ENCODE measurements at regions not wholly inside any gene's neighbourhood (a gene's known extent, or its start where the extent isn't known, plus 50 kb on each side); places are given as distances from the start of the nearest gene placed in this dataset.

DNA sequence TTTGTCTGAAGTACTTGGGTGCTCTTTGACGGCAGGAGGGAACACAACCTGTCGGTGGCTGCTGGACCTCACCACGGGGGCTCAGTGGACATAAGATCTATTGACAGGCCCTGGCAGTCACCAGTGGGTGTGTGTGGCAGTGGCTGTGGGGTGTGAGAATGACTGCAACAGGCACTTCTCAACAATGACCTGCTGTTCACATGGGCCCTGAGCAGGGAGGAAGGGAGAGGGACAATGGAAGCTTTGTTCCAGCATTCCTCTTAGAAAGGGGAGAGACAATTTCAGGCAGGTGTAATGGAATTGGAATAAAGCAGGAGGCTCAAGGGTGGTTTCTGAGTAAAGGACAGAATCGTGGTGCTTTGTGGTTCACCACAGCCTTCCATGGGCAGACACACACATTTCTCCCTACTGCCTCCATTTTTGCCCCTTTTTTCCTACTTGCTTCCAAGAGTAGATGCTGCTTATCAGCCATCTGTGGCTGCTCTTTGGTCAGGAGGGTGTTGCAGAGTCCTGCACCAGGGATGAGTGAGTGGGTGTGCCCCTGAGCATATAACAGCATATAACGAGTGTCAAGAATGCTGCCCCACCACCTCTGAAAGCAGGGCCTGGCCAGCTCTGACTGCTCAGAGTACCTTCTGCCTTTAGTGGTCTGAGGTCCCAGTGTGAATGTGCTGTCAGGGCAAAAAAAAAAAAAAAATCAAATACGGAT, 267.7 kb downstream of the RASSF9 start (continued):
- TF ChIP-seq, protein P1, sequence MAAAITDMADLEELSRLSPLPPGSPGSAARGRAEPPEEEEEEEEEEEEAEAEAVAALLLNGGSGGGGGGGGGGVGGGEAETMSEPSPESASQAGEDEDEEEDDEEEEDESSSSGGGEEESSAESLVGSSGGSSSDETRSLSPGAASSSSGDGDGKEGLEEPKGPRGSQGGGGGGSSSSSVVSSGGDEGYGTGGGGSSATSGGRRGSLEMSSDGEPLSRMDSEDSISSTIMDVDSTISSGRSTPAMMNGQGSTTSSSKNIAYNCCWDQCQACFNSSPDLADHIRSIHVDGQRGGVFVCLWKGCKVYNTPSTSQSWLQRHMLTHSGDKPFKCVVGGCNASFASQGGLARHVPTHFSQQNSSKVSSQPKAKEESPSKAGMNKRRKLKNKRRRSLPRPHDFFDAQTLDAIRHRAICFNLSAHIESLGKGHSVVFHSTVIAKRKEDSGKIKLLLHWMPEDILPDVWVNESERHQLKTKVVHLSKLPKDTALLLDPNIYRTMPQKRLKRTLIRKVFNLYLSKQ (tag by site-specific recombination; IDR thresholded peaks at IDR 0.05; ENCODE audit: borderline replicate concordance) = no peak
- no peak for TF ChIP-seq SP7 (tag by site-specific recombination; IDR thresholded peaks at IDR 0.05)
- TF ChIP-seq, protein P2, sequence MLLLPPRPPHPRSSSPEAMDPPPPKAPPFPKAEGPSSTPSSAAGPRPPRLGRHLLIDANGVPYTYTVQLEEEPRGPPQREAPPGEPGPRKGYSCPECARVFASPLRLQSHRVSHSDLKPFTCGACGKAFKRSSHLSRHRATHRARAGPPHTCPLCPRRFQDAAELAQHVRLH (tag by site-specific recombination; IDR thresholded peaks at IDR 0.05) = no peak
- TF ChIP-seq ZNF610 (tag by site-specific recombination; IDR thresholded peaks at IDR 0.05; ENCODE audit: borderline replicate concordance) = no peak
- TF ChIP-seq ZFP37 (tag by site-specific recombination; IDR thresholded peaks at IDR 0.05) = no peak
- no peak for TF ChIP-seq GLIS1 (tag by site-specific recombination; IDR thresholded peaks at IDR 0.05)
- no peak for TF ChIP-seq ZNF132 (tag by site-specific recombination; IDR thresholded peaks at IDR 0.05; ENCODE audit: borderline replicate concordance)
- no peak for TF ChIP-seq OVOL3 (tag by site-specific recombination; IDR thresholded peaks at IDR 0.05)
- no peak for TF ChIP-seq ZBTB21 (tag by site-specific recombination; IDR thresholded peaks at IDR 0.05)
- TF ChIP-seq, protein P3, sequence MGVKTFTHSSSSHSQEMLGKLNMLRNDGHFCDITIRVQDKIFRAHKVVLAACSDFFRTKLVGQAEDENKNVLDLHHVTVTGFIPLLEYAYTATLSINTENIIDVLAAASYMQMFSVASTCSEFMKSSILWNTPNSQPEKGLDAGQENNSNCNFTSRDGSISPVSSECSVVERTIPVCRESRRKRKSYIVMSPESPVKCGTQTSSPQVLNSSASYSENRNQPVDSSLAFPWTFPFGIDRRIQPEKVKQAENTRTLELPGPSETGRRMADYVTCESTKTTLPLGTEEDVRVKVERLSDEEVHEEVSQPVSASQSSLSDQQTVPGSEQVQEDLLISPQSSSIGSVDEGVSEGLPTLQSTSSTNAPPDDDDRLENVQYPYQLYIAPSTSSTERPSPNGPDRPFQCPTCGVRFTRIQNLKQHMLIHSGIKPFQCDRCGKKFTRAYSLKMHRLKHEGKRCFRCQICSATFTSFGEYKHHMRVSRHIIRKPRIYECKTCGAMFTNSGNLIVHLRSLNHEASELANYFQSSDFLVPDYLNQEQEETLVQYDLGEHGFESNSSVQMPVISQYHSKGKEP (tag by site-specific recombination; IDR thresholded peaks at IDR 0.05) = no peak
- TF ChIP-seq EGR2 (tag by site-specific recombination; IDR thresholded peaks at IDR 0.05; ENCODE audit: low read depth) = no peak

DNA sequence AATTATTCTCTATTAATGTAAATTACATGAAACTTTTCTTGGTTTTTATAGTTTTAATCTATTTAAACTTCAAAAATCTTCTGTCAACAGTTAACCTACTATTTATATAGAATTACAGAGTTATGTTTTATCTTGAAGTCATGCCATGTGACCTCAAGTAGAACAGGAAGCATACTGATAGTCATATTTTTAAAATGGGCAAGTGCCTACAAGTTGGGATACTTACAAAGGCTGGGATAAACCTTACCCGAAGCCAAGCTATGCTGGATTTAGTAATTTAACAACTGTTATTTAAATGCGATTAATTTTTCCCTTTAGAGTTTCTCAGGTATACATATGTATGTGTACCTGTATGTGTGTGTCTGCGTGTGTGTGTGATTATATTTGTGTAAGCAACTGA, 266.9 kb downstream of the RASSF9 start:
- Histone ChIP-seq H3K4me3 (ENCODE audit: low read depth, low read length) (no peak overlapping the region), H3K4me1 (ENCODE audit: control insufficient read depth, insufficient read depth, low read length) (no peaks in the 10 kb centered on the region), H3K36me3 (ENCODE audit: control insufficient read depth in 2 of 2, insufficient read depth in 1 of 2, low read length in 2 of 2) (no peaks in the 10 kb centered on the region), H3K9me3 (ENCODE audit: control insufficient read depth, insufficient read depth, low read depth, low read length) (no peaks in the 10 kb centered on the region), H3K27ac (ENCODE audit: extremely low read depth, low read depth, low read length) (no peak overlapping the region)
- POLR2A ChIA-PET = no interaction called here
- CTCF ChIA-PET = interaction anchor here (0.6 to 1.0 kb wide), 4 partner anchors 14 to 298 kb away, joined by 3 to 4 read pairs (median 4); no protein-coding TSS in a partner anchor
- TF ChIP-seq, protein P4, sequence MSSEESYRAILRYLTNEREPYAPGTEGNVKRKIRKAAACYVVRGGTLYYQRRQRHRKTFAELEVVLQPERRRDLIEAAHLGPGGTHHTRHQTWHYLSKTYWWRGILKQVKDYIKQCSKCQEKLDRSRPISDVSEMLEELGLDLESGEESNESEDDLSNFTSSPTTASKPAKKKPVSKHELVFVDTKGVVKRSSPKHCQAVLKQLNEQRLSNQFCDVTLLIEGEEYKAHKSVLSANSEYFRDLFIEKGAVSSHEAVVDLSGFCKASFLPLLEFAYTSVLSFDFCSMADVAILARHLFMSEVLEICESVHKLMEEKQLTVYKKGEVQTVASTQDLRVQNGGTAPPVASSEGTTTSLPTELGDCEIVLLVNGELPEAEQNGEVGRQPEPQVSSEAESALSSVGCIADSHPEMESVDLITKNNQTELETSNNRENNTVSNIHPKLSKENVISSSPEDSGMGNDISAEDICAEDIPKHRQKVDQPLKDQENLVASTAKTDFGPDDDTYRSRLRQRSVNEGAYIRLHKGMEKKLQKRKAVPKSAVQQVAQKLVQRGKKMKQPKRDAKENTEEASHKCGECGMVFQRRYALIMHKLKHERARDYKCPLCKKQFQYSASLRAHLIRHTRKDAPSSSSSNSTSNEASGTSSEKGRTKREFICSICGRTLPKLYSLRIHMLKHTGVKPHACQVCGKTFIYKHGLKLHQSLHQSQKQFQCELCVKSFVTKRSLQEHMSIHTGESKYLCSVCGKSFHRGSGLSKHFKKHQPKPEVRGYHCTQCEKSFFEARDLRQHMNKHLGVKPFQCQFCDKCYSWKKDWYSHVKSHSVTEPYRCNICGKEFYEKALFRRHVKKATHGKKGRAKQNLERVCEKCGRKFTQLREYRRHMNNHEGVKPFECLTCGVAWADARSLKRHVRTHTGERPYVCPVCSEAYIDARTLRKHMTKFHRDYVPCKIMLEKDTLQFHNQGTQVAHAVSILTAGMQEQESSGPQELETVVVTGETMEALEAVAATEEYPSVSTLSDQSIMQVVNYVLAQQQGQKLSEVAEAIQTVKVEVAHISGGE (tag by site-specific recombination; conservative IDR thresholded peaks at IDR 0.05; ENCODE audit: low read depth) = no peak
- no peak for TF ChIP-seq ZBTB8A (tag by site-specific recombination; IDR thresholded peaks at IDR 0.05)
- no peak for TF ChIP-seq ZNF558 (tag by site-specific recombination; IDR thresholded peaks at IDR 0.05)
- TF ChIP-seq, protein P5, sequence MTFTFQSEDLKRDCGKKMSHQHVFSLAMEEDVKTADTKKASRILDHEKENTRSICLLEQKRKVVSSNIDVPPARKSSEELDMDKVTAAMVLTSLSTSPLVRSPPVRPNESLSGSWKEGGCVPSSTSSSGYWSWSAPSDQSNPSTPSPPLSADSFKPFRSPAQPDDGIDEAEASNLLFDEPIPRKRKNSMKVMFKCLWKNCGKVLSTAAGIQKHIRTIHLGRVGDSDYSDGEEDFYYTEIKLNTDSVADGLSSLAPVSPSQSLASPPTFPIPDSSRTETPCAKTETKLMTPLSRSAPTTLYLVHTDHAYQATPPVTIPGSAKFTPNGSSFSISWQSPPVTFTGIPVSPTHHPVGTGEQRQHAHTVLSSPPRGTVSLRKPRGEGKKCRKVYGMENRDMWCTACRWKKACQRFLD (tag by site-specific recombination; IDR thresholded peaks at IDR 0.05) = no peak
- TF ChIP-seq ZNF433 (tag by site-specific recombination; IDR thresholded peaks at IDR 0.05; ENCODE audit: low read depth) = no peak
- no peak for TF ChIP-seq ZNF114 (tag by site-specific recombination; IDR thresholded peaks at IDR 0.05)
- TF ChIP-seq, protein P6, sequence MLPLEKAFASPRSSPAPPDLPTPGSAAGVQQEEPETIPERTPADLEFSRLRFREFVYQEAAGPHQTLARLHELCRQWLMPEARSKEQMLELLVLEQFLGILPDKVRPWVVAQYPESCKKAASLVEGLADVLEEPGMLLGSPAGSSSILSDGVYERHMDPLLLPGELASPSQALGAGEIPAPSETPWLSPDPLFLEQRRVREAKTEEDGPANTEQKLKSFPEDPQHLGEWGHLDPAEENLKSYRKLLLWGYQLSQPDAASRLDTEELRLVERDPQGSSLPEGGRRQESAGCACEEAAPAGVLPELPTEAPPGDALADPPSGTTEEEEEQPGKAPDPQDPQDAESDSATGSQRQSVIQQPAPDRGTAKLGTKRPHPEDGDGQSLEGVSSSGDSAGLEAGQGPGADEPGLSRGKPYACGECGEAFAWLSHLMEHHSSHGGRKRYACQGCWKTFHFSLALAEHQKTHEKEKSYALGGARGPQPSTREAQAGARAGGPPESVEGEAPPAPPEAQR (tag by site-specific recombination; IDR thresholded peaks at IDR 0.05) = no peak

Measured in HEK293 (cell line).